ENCODE measurements at regions not wholly inside any gene's neighbourhood (a gene's known extent, or its start where the extent isn't known, plus 50 kb on each side); places are given as distances from the start of the nearest gene placed in this dataset.
"Not testable (repeated sequence)": the region's sequence is repeated elsewhere in the genome, so short reads cannot be mapped to it uniquely, and the experiment has no call there.

- no peak for DNase-seq
These were observed 120.9 kb upstream of the PITX1 start for GRCh38 chr5:135154961-135155360.

- no peak for DNase-seq
These were observed 120.2 kb upstream of the PITX1 start for GRCh38 chr5:135154197-135154596.

- no peak for DNase-seq
These were observed 119.6 kb upstream of the PITX1 start for GRCh38 chr5:135153661-135154060.

- no peak for DNase-seq
These were observed 119.2 kb upstream of the PITX1 start for GRCh38 chr5:135153259-135153658.

GRCh38 chr5:135151660-135152059 is 117.6 kb upstream of the PITX1 start:
- DNase-seq, result not testable (repeated sequence)

GRCh38 chr5:135151256-135151655 is 117.2 kb upstream of the PITX1 start:
- no peak for DNase-seq

- DNase-seq, result no peak
These were observed 116.7 kb upstream of the PITX1 start for GRCh38 chr5:135150767-135151166.

GRCh38 chr5:135149956-135150723 is 116.1 kb upstream of the PITX1 start:
- no peak for DNase-seq

- DNase-seq, result no peak
These were observed 115.4 kb upstream of the PITX1 start for GRCh38 chr5:135149229-135149955.

- DNase-seq, result no peak
These were observed 113.5 kb upstream of the PITX1 start for GRCh38 chr5:135147294-135148090.

GRCh38 chr5:135145985-135146384 is 112.0 kb upstream of the PITX1 start:
- DNase-seq, result no peak

- not testable (repeated sequence) for DNase-seq
These were observed 109.7 kb upstream of the PITX1 start for GRCh38 chr5:135143682-135144081.

GRCh38 chr5:135141303-135142268 is 107.6 kb upstream of the PITX1 start:
- DNase-seq, result no peak

- DNase-seq, result no peak
These were observed 106.6 kb upstream of the PITX1 start for GRCh38 chr5:135140446-135141204.

- DNase-seq, result no peak
These were observed 105.5 kb upstream of the PITX1 start for GRCh38 chr5:135139381-135140134.

- DNase-seq, result peak; percentile 60
These were observed 104.3 kb upstream of the PITX1 start for GRCh38 chr5:135138116-135138850.

GRCh38 chr5:135137146-135137915 is 103.3 kb upstream of the PITX1 start:
- no peak for DNase-seq

GRCh38 chr5:135136546-135136945 is 102.5 kb upstream of the PITX1 start:
- no peak for DNase-seq

GRCh38 chr5:135135530-135136226 is 101.7 kb upstream of the PITX1 start:
- no peak for DNase-seq

Measured in NCI-H1694 (cell line).